Adrenal gland (tissue), 9 donors: ENCODE measurements at regions not wholly inside any gene's neighbourhood (a gene's known extent, or its start where the extent isn't known, plus 50 kb on each side); places are given as distances from the start of the nearest gene placed in this dataset.
A peak's percentile ranks its signal among the peaks of the same experiment; 100 is the strongest.

Experiments
- DNase-seq, 7 donors: peaks; one replicate each; pipeline ENCODE4 v3.0.0-alpha.2; 2019 to 2020
- H3K27ac ChIP-seq, 5 donors: fragments of 200-600 bp; sonication (generic) in 4 of 5; 1 replicate in 3 of 5; 2 replicates in 2 of 5; pipeline versions ENCODE4 v1.5.1 to v1.8.0; 2016 to 2020; ENCODE audit warnings: mild to moderate bottlenecking in 1 of 5
- H3K27me3 ChIP-seq: fragments of 200-600 bp; 2 replicates; pipeline ENCODE4 v1.8.0; 2021
- H3K36me3 ChIP-seq, 2 donors: fragments of 200-600 bp; replicated peaks in 1 of 2; 1 replicate in 1 of 2; 2 replicates in 1 of 2; pipeline versions ENCODE4 v1.5.1 to v1.8.0; 2018 to 2022
- H3K4me1 ChIP-seq, 2 donors: fragments of 200-600 bp; replicated peaks in 1 of 2; 1 replicate in 1 of 2; 2 replicates in 1 of 2; pipeline versions ENCODE4 v1.5.1 to v1.8.0; 2018 to 2021
- H3K4me3 ChIP-seq, 4 donors: fragments of 200-600 bp; sonication (generic) in 3 of 4; one replicate each; pipeline ENCODE4 v1.5.1; 2016 to 2018
- H3K9me3 ChIP-seq, 3 donors: fragments of 200-600 bp; sonication (generic) in 1 of 3; replicated peaks in 1 of 3; 1 replicate in 2 of 3; 2 replicates in 1 of 3; pipeline versions ENCODE4 v1.5.1 to v1.8.0; 2016 to 2021
- POLR2A ChIP-seq, 2 donors: fragments of 450-650 bp; IDR thresholded peaks; one replicate each; pipeline ENCODE4 v1.6.1; 2017; ENCODE audit warnings: antibody characterized with exemption in 2 of 2, mild to moderate bottlenecking in 2 of 2, moderate library complexity in 1 of 2
- WGBS, 4 donors: extraction: QIAGEN DNeasy Blood & Tissue Kit in 2 of 4; methylation state at CpG; one replicate each; pipeline versions ENCODE4 v1.1.5 to v1.1.7; 2013 to 2017; 5-methylcytosine and 5-hydroxymethylcytosine counted together
- intact Hi-C, 2 donors: fragments of 100-400 bp; cut with DNase I; formaldehyde crosslinking; loops; one replicate each; pipeline versions ENCODE4 v1.14.1 to v1.15.0; 2022 to 2023
- TF ChIP-seq, protein P1 (sequence below), 6 experiments: fragments of 450-650 bp in 4 of 6; fragments of 200-600 bp in 2 of 6; sonication (generic) in 1 of 6; IDR thresholded peaks; 1 replicate in 5 of 6; 2 replicates in 1 of 6; pipeline versions ENCODE4 v1.5.1 to v1.8.0; 2016 to 2021; ENCODE audit warnings: antibody characterized with exemption in 6 of 6, mild to moderate bottlenecking in 2 of 6, moderate library complexity in 1 of 6
- donor health status: healthy with polysubstance abuse.
- donor health status: Bipolar disorder and iron deficiency.
- donor health status: DM: yes; HTN: yes; CAD: no.
- donor health status: DM: no; HTN: no; CAD: no.
- donor health status: DM: no; HTN: no; CAD: no.

GRCh38 chr7:112939574-112940313 is 146.9 kb downstream of the GPR85 start:
- 0 to 1% (median 0%) methylated on average over 27 to 55 of the region's 55 CpGs for WGBS, 4 donors
- DNase-seq: peak; percentile 99 to 100 (median 99)
- H3K9me3 ChIP-seq: no peaks in the 10 kb centered on the region
- TF ChIP-seq, protein P1, sequence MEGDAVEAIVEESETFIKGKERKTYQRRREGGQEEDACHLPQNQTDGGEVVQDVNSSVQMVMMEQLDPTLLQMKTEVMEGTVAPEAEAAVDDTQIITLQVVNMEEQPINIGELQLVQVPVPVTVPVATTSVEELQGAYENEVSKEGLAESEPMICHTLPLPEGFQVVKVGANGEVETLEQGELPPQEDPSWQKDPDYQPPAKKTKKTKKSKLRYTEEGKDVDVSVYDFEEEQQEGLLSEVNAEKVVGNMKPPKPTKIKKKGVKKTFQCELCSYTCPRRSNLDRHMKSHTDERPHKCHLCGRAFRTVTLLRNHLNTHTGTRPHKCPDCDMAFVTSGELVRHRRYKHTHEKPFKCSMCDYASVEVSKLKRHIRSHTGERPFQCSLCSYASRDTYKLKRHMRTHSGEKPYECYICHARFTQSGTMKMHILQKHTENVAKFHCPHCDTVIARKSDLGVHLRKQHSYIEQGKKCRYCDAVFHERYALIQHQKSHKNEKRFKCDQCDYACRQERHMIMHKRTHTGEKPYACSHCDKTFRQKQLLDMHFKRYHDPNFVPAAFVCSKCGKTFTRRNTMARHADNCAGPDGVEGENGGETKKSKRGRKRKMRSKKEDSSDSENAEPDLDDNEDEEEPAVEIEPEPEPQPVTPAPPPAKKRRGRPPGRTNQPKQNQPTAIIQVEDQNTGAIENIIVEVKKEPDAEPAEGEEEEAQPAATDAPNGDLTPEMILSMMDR (IDR thresholded peaks at IDR 0.05): no peak
- peak; percentile 42 to 58 for TF ChIP-seq POLR2A (IDR thresholded peaks at IDR 0.05)
- no peaks in the 10 kb centered on the region for H3K36me3 ChIP-seq
- peak overlapping the region in 4 of 5 donors; percentile 31 to 88 (median 70) for H3K27ac ChIP-seq
- H3K4me1 ChIP-seq: peaks cover 14 to 31% of the 10 kb centered on the region in 2 donors
- peak overlapping the region; percentile 26 to 96 (median 85) for H3K4me3 ChIP-seq
- intact Hi-C loops: no loop called here
- H3K27me3 ChIP-seq: no peaks in the 10 kb centered on the region

DNA sequence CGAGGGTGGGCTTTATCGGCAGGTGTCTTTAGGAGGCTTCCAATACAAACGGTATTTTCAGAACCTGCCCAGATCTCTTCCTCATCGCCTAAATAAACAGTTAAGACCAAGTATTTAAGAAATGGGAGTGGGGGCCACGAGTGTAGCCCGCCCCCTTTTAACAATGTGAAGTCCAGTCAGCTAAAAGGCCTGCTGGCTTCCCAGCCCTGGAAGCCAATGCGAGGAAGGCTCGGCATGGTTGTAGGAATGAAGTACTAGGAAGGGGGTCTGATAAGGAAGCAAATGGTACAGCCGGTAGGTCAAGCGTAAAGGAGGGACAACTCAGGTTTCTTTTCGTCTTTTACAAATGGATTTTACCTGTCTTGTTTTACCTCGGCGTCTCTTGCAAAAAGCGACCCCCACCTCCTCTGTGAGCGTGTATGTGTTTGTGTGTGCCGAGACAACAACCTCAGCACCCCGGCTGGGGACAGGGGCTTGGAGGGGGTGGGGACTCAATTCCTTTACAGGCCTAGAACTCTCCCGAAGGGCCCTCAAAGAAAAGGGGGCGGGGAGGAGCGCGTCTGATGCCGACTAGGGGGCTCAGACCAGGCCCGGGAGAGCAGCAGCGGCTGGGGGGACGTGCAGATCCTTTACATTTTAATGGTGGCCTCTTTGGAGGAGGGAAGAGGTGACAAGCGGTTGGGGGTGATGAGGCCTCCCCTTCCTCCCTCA is 147.6 kb downstream of the GPR85 start:
- Histone ChIP-seq H3K4me3 (peak overlapping the region; percentile 26 to 96 (median 85)), H3K27me3 (no peaks in the 10 kb centered on the region), H3K9me3 (no peaks in the 10 kb centered on the region), H3K27ac (peak overlapping the region in 3 of 5 donors; percentile 11 to 80 (median 77)), H3K36me3 (no peaks in the 10 kb centered on the region), H3K4me1 (peaks cover 14 to 31% of the 10 kb centered on the region in 2 donors)
- TF ChIP-seq, protein P1 (IDR thresholded peaks at IDR 0.05): no peak
- TF ChIP-seq POLR2A (IDR thresholded peaks at IDR 0.05): no peak
- 1 to 3% (median 1%) methylated on average over 12 to 26 of the region's 26 CpGs for WGBS, 4 donors
- peak; percentile 26 to 63 (median 31) for DNase-seq
- intact Hi-C loops: no loop called here

DNA sequence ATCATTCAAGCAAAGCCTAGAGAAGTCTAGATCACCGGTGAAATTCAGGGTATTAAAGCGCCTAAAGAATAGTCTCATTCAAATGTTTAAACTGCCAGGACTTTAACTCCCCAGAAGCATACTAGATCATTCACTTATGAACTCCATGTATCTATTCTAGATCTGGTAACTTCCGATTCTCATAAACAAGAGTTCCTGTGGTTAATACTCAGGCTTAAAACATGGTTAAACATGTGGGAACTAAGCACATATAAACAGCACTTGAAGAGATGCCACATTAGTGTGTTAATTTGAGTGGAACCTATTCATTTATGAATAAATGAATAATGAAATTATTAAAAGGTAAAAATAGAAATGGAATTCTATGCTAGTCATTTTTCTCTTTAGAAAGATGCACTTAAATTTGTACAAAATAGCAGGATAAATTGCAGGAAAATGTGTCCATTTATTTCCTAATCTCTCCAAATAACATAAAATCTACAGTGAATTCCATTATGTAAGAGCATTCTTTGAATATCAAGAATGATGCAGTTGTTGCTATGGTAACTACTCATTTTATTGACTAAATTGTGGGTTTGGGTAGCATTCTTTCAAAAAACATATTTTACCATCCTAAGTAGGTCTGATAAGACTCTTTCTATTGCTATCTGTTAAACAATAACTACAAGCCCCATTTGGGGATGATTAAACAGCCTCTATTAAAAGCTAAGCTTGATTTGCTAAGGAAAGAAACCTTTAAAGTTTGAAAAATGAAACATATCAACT is 147.6 kb upstream of the TMEM168 start:
- intact Hi-C loops: no loop called here
- Histone ChIP-seq H3K27me3 (no peaks in the 10 kb centered on the region), H3K36me3 (no peaks in the 10 kb centered on the region), H3K27ac (no peak overlapping the region), H3K4me1 (peaks cover 14 to 31% of the 10 kb centered on the region in 2 donors), H3K9me3 (no peaks in the 10 kb centered on the region), H3K4me3 (no peak overlapping the region)
- WGBS, 4 donors: 82 to 88% (median 85%) methylated on average over 3 of the region's 3 CpGs
- DNase-seq: no peak
- TF ChIP-seq POLR2A (IDR thresholded peaks at IDR 0.05): no peak
- TF ChIP-seq, protein P1 (IDR thresholded peaks at IDR 0.05): no peak

- H3K27me3 ChIP-seq: no peaks in the 10 kb centered on the region
- peaks cover 8 to 43% of the 10 kb centered on the region in 2 donors for H3K4me1 ChIP-seq
- no peaks in the 10 kb centered on the region for H3K36me3 ChIP-seq
- DNase-seq: no peak
- WGBS, 4 donors: 86 to 93% (median 89%) methylated on average over 3 of the region's 3 CpGs
- no peak overlapping the region for H3K27ac ChIP-seq
- no peaks in the 10 kb centered on the region for H3K9me3 ChIP-seq
- H3K4me3 ChIP-seq: no peak overlapping the region
- no peak for TF ChIP-seq POLR2A (IDR thresholded peaks at IDR 0.05)
- TF ChIP-seq, protein P1 (IDR thresholded peaks at IDR 0.05): no peak
- intact Hi-C loops: no loop called here
Measured at GRCh38 chr7:112933598-112933997, 143.4 kb upstream of the TMEM168 start.
